ENCODE measurements at regions not wholly inside any gene's neighbourhood (a gene's known extent, or its start where the extent isn't known, plus 50 kb on each side); places are given as distances from the start of the nearest gene placed in this dataset.

DNA sequence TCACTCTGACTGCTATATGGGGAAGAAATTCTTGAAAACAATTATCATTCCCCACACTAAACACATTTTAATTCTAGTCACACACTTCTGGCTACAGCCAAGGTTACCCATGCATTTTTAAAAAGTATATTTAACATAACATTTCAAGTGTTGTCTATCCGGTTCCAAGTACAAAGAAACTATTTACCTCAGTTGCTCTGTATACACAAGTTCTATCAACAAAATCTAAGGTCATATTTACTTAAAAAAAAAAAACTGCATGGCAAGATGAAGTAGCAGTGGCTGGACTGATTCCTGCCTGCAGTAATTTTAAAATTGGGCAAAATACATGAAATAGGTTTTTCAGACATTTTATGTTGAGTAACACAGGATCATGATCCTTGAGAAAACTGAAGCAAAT is 155.9 kb upstream of the TOM1L1 start:
- Histone ChIP-seq H3K9me1 (ENCODE audit: insufficient read depth, low read length) (no peaks in the 10 kb centered on the region), H3K4ac (ENCODE audit: low read depth, low read length) (no peak overlapping the region), H2BK120ac (ENCODE audit: low read depth, low read length) (no peak overlapping the region), H4K8ac (ENCODE audit: low read depth in 2 of 2, low read length in 2 of 2) (no peak overlapping the region), H3K4me2 (ENCODE audit: low read depth, low read length) (no peak overlapping the region), H2BK20ac (ENCODE audit: low read depth, low read length) (no peak overlapping the region), H3K4me1 (ENCODE audit: control insufficient read depth, insufficient read depth, low read length) (no peaks in the 10 kb centered on the region), H3K79me1 (ENCODE audit: low read depth in 1 of 2, low read length in 2 of 2) (no peaks in the 10 kb centered on the region), H3K23ac (ENCODE audit: low read depth, low read length) (no peak overlapping the region), H4K5ac (ENCODE audit: low read depth, low read length) (no peak overlapping the region), H3K9me3 (ENCODE audit: control insufficient read depth, insufficient read depth, low read length) (peaks cover 13% of the 10 kb centered on the region), H2BK15ac (ENCODE audit: low read depth, low read length) (no peak overlapping the region), H2BK5ac (ENCODE audit: low read depth, low read length, poor library complexity, severe bottlenecking) (no peak overlapping the region), H3K18ac (ENCODE audit: low read depth, low read length) (no peak overlapping the region), H3K36me3 (ENCODE audit: control insufficient read depth, insufficient read depth, low read length) (no peaks in the 10 kb centered on the region), H3K14ac (replicated peaks; ENCODE audit: low read depth, low read length) (no peak overlapping the region), H3K4me3 (ENCODE audit: insufficient read depth, low read depth, low read length) (no peak overlapping the region), H4K91ac (ENCODE audit: insufficient read depth, low read depth, low read length) (no peak overlapping the region), H2AK5ac (ENCODE audit: low read depth, low read length) (no peak overlapping the region), H4K20me1 (ENCODE audit: insufficient read depth, low read length) (no peaks in the 10 kb centered on the region), H3K9ac (ENCODE audit: low read depth, low read length) (no peak overlapping the region), H2AK9ac (replicated peaks; ENCODE audit: low read depth, low read length, poor library complexity) (no peak overlapping the region), H2AFZ (replicated peaks; ENCODE audit: low read length, poor library complexity) (no peak overlapping the region), H3K56ac (ENCODE audit: extremely low read depth, insufficient read depth, low read length) (no peak overlapping the region), H3K27ac (ENCODE audit: insufficient read depth, low read length) (no peak overlapping the region), H3K27me3 (ENCODE audit: control insufficient read depth, insufficient read depth, low read length) (no peaks in the 10 kb centered on the region)
- TF ChIP-seq, protein P1, sequence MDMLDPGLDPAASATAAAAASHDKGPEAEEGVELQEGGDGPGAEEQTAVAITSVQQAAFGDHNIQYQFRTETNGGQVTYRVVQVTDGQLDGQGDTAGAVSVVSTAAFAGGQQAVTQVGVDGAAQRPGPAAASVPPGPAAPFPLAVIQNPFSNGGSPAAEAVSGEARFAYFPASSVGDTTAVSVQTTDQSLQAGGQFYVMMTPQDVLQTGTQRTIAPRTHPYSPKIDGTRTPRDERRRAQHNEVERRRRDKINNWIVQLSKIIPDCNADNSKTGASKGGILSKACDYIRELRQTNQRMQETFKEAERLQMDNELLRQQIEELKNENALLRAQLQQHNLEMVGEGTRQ (IDR thresholded peaks at IDR 0.05; ENCODE audit: low read depth, low read length), result no peak
- TF ChIP-seq FOS (IDR thresholded peaks at IDR 0.05; ENCODE audit: low read depth, low read length), result no peak
- no peak for TF ChIP-seq POLR2A (IDR thresholded peaks at IDR 0.05; ENCODE audit: low read depth, low read length)
- WGBS, 2 experiments (ENCODE audit: extremely low coverage in 2 of 2, insufficient read length in 1 of 2), result no CpG with 5 or more reads among the region's 1 CpG
- in situ Hi-C loops (cut with MboI; ENCODE audit: low sequenced_read_pairs) (no loop called here), intact Hi-C loops (cut with micrococcal nuclease) (no loop called here), dilution Hi-C loops (cut with HindIII; ENCODE audit: low sequenced_read_pairs, unreplicated experiment) (no loop called here)
- ChIA-PET POLR2A (ENCODE audit: unreplicated experiment) (no interaction called here), CTCF (no interaction called here)
- BruUV-seq (replicated peaks), result no TSS peak
- ATAC-seq (ENCODE audit: low read depth), result no peak
- DNase-seq, result no peak

Data from IMR-90 (cell line).